ENCODE measurements at regions not wholly inside any gene's neighbourhood (a gene's known extent, or its start where the extent isn't known, plus 50 kb on each side); places are given as distances from the start of the nearest gene placed in this dataset.

- no peak overlapping the region for H3K27ac ChIP-seq (ENCODE audit: low read length)
- H3K9me3 ChIP-seq (ENCODE audit: control insufficient read depth, insufficient read depth, low read length): no peaks in the 10 kb centered on the region
- H3K27me3 ChIP-seq (ENCODE audit: control insufficient read depth, insufficient read depth, low read length): no peaks in the 10 kb centered on the region
- DNase-seq (ENCODE audit: low read depth, low spot score): no peak
- H3K4me1 ChIP-seq (ENCODE audit: control insufficient read depth, insufficient read depth, low read length): no peaks in the 10 kb centered on the region
- H3K4me3 ChIP-seq (ENCODE audit: low read length): no peak overlapping the region
- H3K36me3 ChIP-seq (ENCODE audit: control insufficient read depth, insufficient read depth, low read length): no peaks in the 10 kb centered on the region
Observed at GRCh38 chr18:44396550-44396949, 284.1 kb upstream of the SETBP1 start.

DNA sequence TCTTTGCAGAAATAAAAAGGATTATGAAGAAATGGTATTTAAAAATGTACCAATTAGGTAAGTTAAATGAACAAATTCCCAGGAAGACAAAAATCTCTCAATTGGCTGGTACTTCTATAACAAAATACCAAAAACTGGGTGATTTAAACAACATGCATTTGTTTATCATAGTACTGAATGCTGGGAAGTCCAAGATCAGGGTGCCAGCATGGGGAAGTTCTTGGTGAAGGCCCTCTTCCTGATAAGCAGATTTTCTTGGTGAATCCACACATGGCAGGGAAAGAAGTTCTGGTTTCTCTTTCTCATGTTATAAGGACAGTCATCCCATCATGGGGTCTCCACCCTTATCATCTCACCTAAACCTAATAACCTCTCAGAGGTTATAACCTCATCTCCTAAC is 271.6 kb upstream of the SETBP1 start:
- Histone ChIP-seq H3K4me1 (ENCODE audit: control insufficient read depth, insufficient read depth, low read length) (no peaks in the 10 kb centered on the region), H3K9me3 (ENCODE audit: control insufficient read depth, insufficient read depth, low read length) (no peaks in the 10 kb centered on the region), H3K36me3 (ENCODE audit: control insufficient read depth, insufficient read depth, low read length) (no peaks in the 10 kb centered on the region), H3K27me3 (ENCODE audit: control insufficient read depth, insufficient read depth, low read length) (no peaks in the 10 kb centered on the region), H3K27ac (ENCODE audit: low read length) (no peak overlapping the region), H3K4me3 (ENCODE audit: low read length) (no peak overlapping the region)
- DNase-seq (ENCODE audit: low read depth, low spot score): no peak

GRCh38 chr18:44409515-44409914 is 271.2 kb upstream of the SETBP1 start:
- Histone ChIP-seq H3K4me3 (ENCODE audit: low read length) (no peak overlapping the region), H3K36me3 (ENCODE audit: control insufficient read depth, insufficient read depth, low read length) (no peaks in the 10 kb centered on the region), H3K27me3 (ENCODE audit: control insufficient read depth, insufficient read depth, low read length) (no peaks in the 10 kb centered on the region), H3K9me3 (ENCODE audit: control insufficient read depth, insufficient read depth, low read length) (no peaks in the 10 kb centered on the region), H3K27ac (ENCODE audit: low read length) (no peak overlapping the region), H3K4me1 (ENCODE audit: control insufficient read depth, insufficient read depth, low read length) (no peaks in the 10 kb centered on the region)
- DNase-seq (ENCODE audit: low read depth, low spot score): no peak
- no CpG with 5 or more reads among the region's 1 CpG for WGBS (ENCODE audit: insufficient coverage, insufficient read length)

DNA sequence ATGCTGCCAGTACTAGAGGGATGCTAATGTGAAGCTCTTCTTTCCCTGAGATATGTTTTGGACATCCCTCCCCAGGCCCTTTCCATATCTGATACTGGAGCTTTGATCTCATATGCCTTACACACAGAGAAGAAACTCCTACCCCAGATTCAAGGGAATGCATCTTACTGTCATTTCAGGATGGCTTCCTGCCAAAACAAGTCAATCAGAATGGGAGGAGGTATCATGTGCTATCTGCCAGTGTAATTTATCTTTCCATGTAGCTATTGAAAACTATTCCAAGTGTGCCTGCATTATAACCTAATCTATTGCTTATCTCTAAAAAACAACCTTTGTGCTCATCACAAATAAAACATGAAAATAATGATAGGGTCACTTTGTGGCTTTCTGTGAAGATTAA is 269.9 kb upstream of the SETBP1 start:
- no peaks in the 10 kb centered on the region for H3K36me3 ChIP-seq (ENCODE audit: control insufficient read depth, insufficient read depth, low read length)
- no peaks in the 10 kb centered on the region for H3K27me3 ChIP-seq (ENCODE audit: control insufficient read depth, insufficient read depth, low read length)
- no peak overlapping the region for H3K27ac ChIP-seq (ENCODE audit: low read length)
- no peak overlapping the region for H3K4me3 ChIP-seq (ENCODE audit: low read length)
- DNase-seq (ENCODE audit: low read depth, low spot score): no peak
- H3K4me1 ChIP-seq (ENCODE audit: control insufficient read depth, insufficient read depth, low read length): no peaks in the 10 kb centered on the region
- no peaks in the 10 kb centered on the region for H3K9me3 ChIP-seq (ENCODE audit: control insufficient read depth, insufficient read depth, low read length)

DNA sequence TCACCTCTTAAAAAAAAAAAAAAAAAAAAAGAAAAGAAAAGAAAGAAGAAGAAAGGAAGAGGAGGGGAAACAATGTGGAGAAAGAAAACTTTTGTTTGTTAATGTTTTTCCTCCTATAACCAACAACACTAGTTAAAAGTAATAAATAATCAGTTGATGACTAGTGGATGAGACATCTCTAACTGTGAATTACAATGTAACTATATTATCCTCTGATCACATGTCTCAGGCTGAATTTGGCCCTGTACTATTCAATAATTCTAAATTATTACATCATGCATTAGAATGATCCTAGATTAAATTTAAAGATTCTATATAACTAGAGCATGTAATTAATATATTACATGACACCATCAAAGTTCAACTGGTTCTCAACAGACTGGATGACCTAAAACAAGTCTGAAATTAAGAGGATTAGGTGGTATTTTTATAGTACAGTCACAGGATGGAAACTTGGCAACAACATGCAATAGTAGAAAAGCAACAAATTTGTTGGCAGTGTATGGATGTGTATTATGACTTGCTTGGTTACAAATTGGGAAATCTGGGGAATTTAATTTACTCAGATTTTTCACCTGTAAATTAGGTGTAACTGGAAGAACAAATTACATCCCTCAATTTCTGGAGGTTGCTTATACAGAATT is 269.3 kb upstream of the SETBP1 start:
- Histone ChIP-seq H3K36me3 (ENCODE audit: control insufficient read depth, insufficient read depth, low read length) (no peaks in the 10 kb centered on the region), H3K27ac (ENCODE audit: low read length) (no peak overlapping the region), H3K4me1 (ENCODE audit: control insufficient read depth, insufficient read depth, low read length) (no peaks in the 10 kb centered on the region), H3K9me3 (ENCODE audit: control insufficient read depth, insufficient read depth, low read length) (no peaks in the 10 kb centered on the region), H3K4me3 (ENCODE audit: low read length) (no peak overlapping the region), H3K27me3 (ENCODE audit: control insufficient read depth, insufficient read depth, low read length) (no peaks in the 10 kb centered on the region)
- DNase-seq (ENCODE audit: low read depth, low spot score): no peak

GRCh38 chr18:44411976-44412375 is 268.7 kb upstream of the SETBP1 start:
- no CpG with 5 or more reads among the region's 2 CpGs for WGBS (ENCODE audit: insufficient coverage, insufficient read length)
- DNase-seq (ENCODE audit: low read depth, low spot score): no peak
- Histone ChIP-seq H3K9me3 (ENCODE audit: control insufficient read depth, insufficient read depth, low read length) (no peaks in the 10 kb centered on the region), H3K36me3 (ENCODE audit: control insufficient read depth, insufficient read depth, low read length) (no peaks in the 10 kb centered on the region), H3K4me3 (ENCODE audit: low read length) (no peak overlapping the region), H3K4me1 (ENCODE audit: control insufficient read depth, insufficient read depth, low read length) (no peaks in the 10 kb centered on the region), H3K27ac (ENCODE audit: low read length) (no peak overlapping the region), H3K27me3 (ENCODE audit: control insufficient read depth, insufficient read depth, low read length) (no peaks in the 10 kb centered on the region)

GRCh38 chr18:44423814-44424644 is 256.7 kb upstream of the SETBP1 start:
- no peaks in the 10 kb centered on the region for H3K4me1 ChIP-seq (ENCODE audit: control insufficient read depth, insufficient read depth, low read length)
- H3K27ac ChIP-seq (ENCODE audit: low read length): no peak overlapping the region
- H3K27me3 ChIP-seq (ENCODE audit: control insufficient read depth, insufficient read depth, low read length): no peaks in the 10 kb centered on the region
- no peaks in the 10 kb centered on the region for H3K36me3 ChIP-seq (ENCODE audit: control insufficient read depth, insufficient read depth, low read length)
- no peak for DNase-seq (ENCODE audit: low read depth, low spot score)
- no peak overlapping the region for H3K4me3 ChIP-seq (ENCODE audit: low read length)
- no CpG with 5 or more reads among the region's 7 CpGs for WGBS (ENCODE audit: insufficient coverage, insufficient read length)
- no peaks in the 10 kb centered on the region for H3K9me3 ChIP-seq (ENCODE audit: control insufficient read depth, insufficient read depth, low read length)

GRCh38 chr18:44424645-44425035 is 256.0 kb upstream of the SETBP1 start:
- Histone ChIP-seq H3K9me3 (ENCODE audit: control insufficient read depth, insufficient read depth, low read length) (no peaks in the 10 kb centered on the region), H3K4me3 (ENCODE audit: low read length) (no peak overlapping the region), H3K36me3 (ENCODE audit: control insufficient read depth, insufficient read depth, low read length) (no peaks in the 10 kb centered on the region), H3K27me3 (ENCODE audit: control insufficient read depth, insufficient read depth, low read length) (no peaks in the 10 kb centered on the region), H3K4me1 (ENCODE audit: control insufficient read depth, insufficient read depth, low read length) (no peaks in the 10 kb centered on the region), H3K27ac (ENCODE audit: low read length) (no peak overlapping the region)
- no CpG with 5 or more reads among the region's 2 CpGs for WGBS (ENCODE audit: insufficient coverage, insufficient read length)
- DNase-seq (ENCODE audit: low read depth, low spot score): no peak

DNA sequence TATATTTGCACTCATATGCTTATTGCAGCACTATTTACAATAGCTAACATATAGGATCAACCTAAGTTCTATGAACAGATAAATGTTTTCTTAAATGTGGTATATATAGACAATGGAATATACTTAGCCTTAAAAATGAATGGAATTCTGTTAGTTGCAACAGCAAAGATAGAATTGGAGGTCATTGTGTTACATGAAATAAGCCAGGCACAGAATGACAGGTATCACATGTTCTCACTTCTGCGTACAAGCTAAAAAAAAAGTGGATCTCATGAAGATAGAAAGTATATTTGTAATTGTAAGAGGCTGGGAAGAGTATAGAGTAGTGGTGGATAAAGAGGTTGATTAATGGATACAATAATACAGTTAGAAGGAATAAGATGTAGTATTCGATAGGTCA is 255.5 kb upstream of the SETBP1 start:
- H3K9me3 ChIP-seq (ENCODE audit: control insufficient read depth, insufficient read depth, low read length): no peaks in the 10 kb centered on the region
- no peak overlapping the region for H3K27ac ChIP-seq (ENCODE audit: low read length)
- no peak for DNase-seq (ENCODE audit: low read depth, low spot score)
- H3K4me1 ChIP-seq (ENCODE audit: control insufficient read depth, insufficient read depth, low read length): no peaks in the 10 kb centered on the region
- WGBS (ENCODE audit: insufficient coverage, insufficient read length): 100% methylated on average over 1 of the region's 2 CpGs
- no peaks in the 10 kb centered on the region for H3K27me3 ChIP-seq (ENCODE audit: control insufficient read depth, insufficient read depth, low read length)
- no peaks in the 10 kb centered on the region for H3K36me3 ChIP-seq (ENCODE audit: control insufficient read depth, insufficient read depth, low read length)
- no peak overlapping the region for H3K4me3 ChIP-seq (ENCODE audit: low read length)

DNA sequence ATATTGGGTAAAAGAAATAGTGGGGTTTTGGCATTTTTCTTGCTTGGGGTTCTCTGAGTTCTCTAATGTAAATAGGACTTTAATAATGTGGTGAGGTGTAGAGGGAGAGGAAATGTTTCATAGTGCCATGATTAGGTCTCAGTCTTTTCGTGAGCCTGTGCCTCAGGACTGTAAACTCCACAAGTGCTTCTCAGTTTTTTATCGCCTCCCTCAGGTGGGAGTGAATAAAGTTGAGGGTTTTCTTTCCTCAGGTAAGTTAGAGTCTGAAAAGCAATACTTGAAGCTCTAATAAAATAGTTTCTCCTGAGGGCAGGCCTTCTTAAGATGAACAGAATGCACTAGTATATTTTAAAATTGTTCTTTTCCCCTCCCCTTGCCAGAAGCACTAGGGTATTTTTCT is 243.1 kb upstream of the SETBP1 start:
- no peaks in the 10 kb centered on the region for H3K4me1 ChIP-seq (ENCODE audit: control insufficient read depth, insufficient read depth, low read length)
- peak; percentile 11 for DNase-seq (ENCODE audit: low read depth, low spot score)
- H3K27ac ChIP-seq (ENCODE audit: low read length): no peak overlapping the region
- no peaks in the 10 kb centered on the region for H3K36me3 ChIP-seq (ENCODE audit: control insufficient read depth, insufficient read depth, low read length)
- no peaks in the 10 kb centered on the region for H3K27me3 ChIP-seq (ENCODE audit: control insufficient read depth, insufficient read depth, low read length)
- H3K9me3 ChIP-seq (ENCODE audit: control insufficient read depth, insufficient read depth, low read length): no peaks in the 10 kb centered on the region
- no CpG with 5 or more reads among the region's 2 CpGs for WGBS (ENCODE audit: insufficient coverage, insufficient read length)
- no peak overlapping the region for H3K4me3 ChIP-seq (ENCODE audit: low read length)

GRCh38 chr18:44450226-44450625 is 230.5 kb upstream of the SETBP1 start:
- Histone ChIP-seq H3K4me1 (ENCODE audit: control insufficient read depth, insufficient read depth, low read length) (no peaks in the 10 kb centered on the region), H3K9me3 (ENCODE audit: control insufficient read depth, insufficient read depth, low read length) (no peaks in the 10 kb centered on the region), H3K4me3 (ENCODE audit: low read length) (no peak overlapping the region), H3K36me3 (ENCODE audit: control insufficient read depth, insufficient read depth, low read length) (no peaks in the 10 kb centered on the region), H3K27me3 (ENCODE audit: control insufficient read depth, insufficient read depth, low read length) (no peaks in the 10 kb centered on the region), H3K27ac (ENCODE audit: low read length) (no peak overlapping the region)
- WGBS (ENCODE audit: insufficient coverage, insufficient read length): no CpG with 5 or more reads among the region's 2 CpGs
- no peak for DNase-seq (ENCODE audit: low read depth, low spot score)
